CD14-positive monocyte (primary cell): ENCODE measurements at regions not wholly inside any gene's neighbourhood (a gene's known extent, or its start where the extent isn't known, plus 50 kb on each side); places are given as distances from the start of the nearest gene placed in this dataset.

ENCODE experiments used
- DNase-seq, 3 donors: peaks; one replicate each; pipeline ENCODE4 v3.0.0-alpha.2; 2011 to 2022
- H2AFZ ChIP-seq: 2 replicates; pipeline ENCODE4 v1.6.0; 2012; ENCODE audit warnings: mild to moderate bottlenecking, low read depth, low read length, inconsistent platforms; ENCODE audit not compliant: insufficient read depth, poor library complexity, severe bottlenecking
- H3K27ac ChIP-seq, 2 donors: 1 replicate in 1 of 2; 2 replicates in 1 of 2; pipeline ENCODE4 v1.5.1; 2012 to 2013; ENCODE audit warnings: low read length in 2 of 2, control low read depth in 1 of 2, inconsistent platforms in 1 of 2, low read depth in 1 of 2, mild to moderate bottlenecking in 1 of 2
- H3K27me3 ChIP-seq, 2 donors: one replicate each; pipeline versions ENCODE4 v1.6.0 to v1.6.1; 2011 to 2013; ENCODE audit warnings: low read length in 2 of 2; ENCODE audit not compliant: control insufficient read depth in 2 of 2, insufficient read depth in 2 of 2
- H3K36me3 ChIP-seq, 2 donors: replicated peaks in 1 of 2; 1 replicate in 1 of 2; 2 replicates in 1 of 2; pipeline versions ENCODE4 v1.5.1 to v1.6.1; 2012 to 2013; ENCODE audit warnings: low read length in 2 of 2, control low read depth in 1 of 2, inconsistent platforms in 1 of 2, mild to moderate bottlenecking in 1 of 2; ENCODE audit not compliant: insufficient read depth in 2 of 2, control insufficient read depth in 1 of 2
- H3K4me1 ChIP-seq, 2 donors: 1 replicate in 1 of 2; 2 replicates in 1 of 2; pipeline versions ENCODE4 v1.5.1 to v1.6.1; 2012 to 2013; ENCODE audit warnings: low read length in 2 of 2, control low read depth in 1 of 2, inconsistent platforms in 1 of 2, mild to moderate bottlenecking in 1 of 2, moderate library complexity in 1 of 2; ENCODE audit not compliant: insufficient read depth in 2 of 2, control insufficient read depth in 1 of 2
- H3K4me2 ChIP-seq: replicated peaks from 2 replicates; pipeline ENCODE3; 2012; ENCODE audit warnings: low read length, moderate library complexity, mild to moderate bottlenecking; ENCODE audit not compliant: poor library complexity, severe bottlenecking; ENCODE audit errors: extremely low read depth
- H3K4me3 ChIP-seq, 3 experiments: fragments of 200-600 bp in 1 of 3; sonication (generic) in 1 of 3; replicated peaks in 1 of 3; 1 replicate in 2 of 3; 2 replicates in 1 of 3; pipeline ENCODE4 v1.5.1; 2011 to 2013; ENCODE audit warnings: low read length in 3 of 3, mild to moderate bottlenecking in 3 of 3, control low read depth in 2 of 3, low read depth in 2 of 3, inconsistent platforms in 1 of 3, moderate library complexity in 1 of 3
- H3K79me2 ChIP-seq: 2 replicates; pipeline ENCODE4 v1.6.0; 2012; ENCODE audit warnings: mild to moderate bottlenecking, control low read depth, inconsistent platforms, low read length, moderate library complexity; ENCODE audit not compliant: insufficient read depth
- H3K9ac ChIP-seq: 2 replicates; pipeline ENCODE4 v1.6.0; 2017; ENCODE audit warnings: low read length, mild to moderate bottlenecking; ENCODE audit not compliant: insufficient read depth, poor library complexity, severe bottlenecking
- H3K9me3 ChIP-seq, 2 donors: replicated peaks in 1 of 2; 1 replicate in 1 of 2; 2 replicates in 1 of 2; pipeline versions ENCODE4 v1.5.1 to v1.6.1; 2012 to 2013; ENCODE audit warnings: low read length in 2 of 2, control low read depth in 1 of 2; ENCODE audit not compliant: control insufficient read depth in 1 of 2, insufficient read depth in 1 of 2
- H4K20me1 ChIP-seq: 2 replicates; pipeline ENCODE4 v1.6.0; 2012; ENCODE audit warnings: mild to moderate bottlenecking, low read length, control low read depth, moderate library complexity; ENCODE audit not compliant: insufficient read depth
- H3K27ac Mint-ChIP-seq, 7 donors: one replicate each; pipeline ENCODE4 v1.8.0; 2020; ENCODE audit warnings: mild to moderate bottlenecking in 7 of 7, mixed read lengths in 7 of 7, moderate library complexity in 6 of 7, inconsistent platforms in 2 of 7
- H3K27me3 Mint-ChIP-seq, 3 donors: one replicate each; pipeline ENCODE4 v1.8.0; 2021 to 2022; ENCODE audit warnings: low read depth in 3 of 3, mild to moderate bottlenecking in 3 of 3, mixed read lengths in 3 of 3, moderate library complexity in 3 of 3, inconsistent platforms in 1 of 3
- H3K36me3 Mint-ChIP-seq, 2 donors: one replicate each; pipeline ENCODE4 v1.8.0; 2020; ENCODE audit warnings: mixed read lengths in 2 of 2, inconsistent platforms in 1 of 2, mild to moderate bottlenecking in 1 of 2
- H3K4me1 Mint-ChIP-seq: one replicate; pipeline ENCODE4 v1.8.0; 2020; ENCODE audit warnings: mild to moderate bottlenecking, mixed read lengths
- H3K4me3 Mint-ChIP-seq, 2 donors: one replicate each; pipeline ENCODE4 v1.8.0; 2020; ENCODE audit warnings: mild to moderate bottlenecking in 2 of 2, mixed read lengths in 2 of 2, moderate library complexity in 1 of 2
- H3K9me3 Mint-ChIP-seq, 7 donors: one replicate each; pipeline ENCODE4 v1.8.0; 2020 to 2022; ENCODE audit warnings: mixed read lengths in 7 of 7, mild to moderate bottlenecking in 6 of 7, moderate library complexity in 6 of 7, inconsistent platforms in 2 of 7
- WGBS: methylation state at CpG from one replicate; pipeline ENCODE4 v1.1.5; 2013; ENCODE audit warnings: missing lambda C conversion rate; ENCODE audit not compliant: insufficient coverage; 5-methylcytosine and 5-hydroxymethylcytosine counted together
- intact Hi-C, 2 donors: fragments of 100-400 bp; cut with micrococcal nuclease; formaldehyde crosslinking; loops; one replicate each; pipeline versions ENCODE4 v1.15.0 to v1.15.1; 2023
- TF ChIP-seq, protein P1 (sequence below): fragments of 200-600 bp; IDR thresholded peaks from one replicate; pipeline ENCODE4 v1.8.0; 2022; ENCODE audit warnings: antibody characterized with exemption, mild to moderate bottlenecking

DNA sequence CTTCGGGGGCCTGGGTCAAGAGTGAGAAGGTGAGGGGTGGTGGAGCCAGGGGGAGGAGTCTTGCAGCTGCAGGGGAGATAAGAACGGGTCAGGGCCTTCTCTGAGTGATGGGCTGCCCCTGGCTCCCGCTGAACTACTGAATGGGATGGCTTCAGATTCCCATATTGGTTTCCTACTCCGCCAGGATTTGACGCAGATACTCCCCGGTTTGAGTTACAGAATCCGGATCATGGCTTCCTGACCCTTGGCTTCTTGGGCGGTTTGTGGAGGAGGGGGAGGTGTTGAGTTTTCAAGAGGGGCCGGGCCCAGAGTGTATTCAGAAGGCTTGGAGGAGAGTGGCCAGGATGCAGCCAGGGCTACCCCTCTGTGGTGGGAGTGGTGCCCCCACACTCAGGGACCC is 119.9 kb upstream of the ATP2B2 start:
- no peak for DNase-seq
- TF ChIP-seq, protein P1, sequence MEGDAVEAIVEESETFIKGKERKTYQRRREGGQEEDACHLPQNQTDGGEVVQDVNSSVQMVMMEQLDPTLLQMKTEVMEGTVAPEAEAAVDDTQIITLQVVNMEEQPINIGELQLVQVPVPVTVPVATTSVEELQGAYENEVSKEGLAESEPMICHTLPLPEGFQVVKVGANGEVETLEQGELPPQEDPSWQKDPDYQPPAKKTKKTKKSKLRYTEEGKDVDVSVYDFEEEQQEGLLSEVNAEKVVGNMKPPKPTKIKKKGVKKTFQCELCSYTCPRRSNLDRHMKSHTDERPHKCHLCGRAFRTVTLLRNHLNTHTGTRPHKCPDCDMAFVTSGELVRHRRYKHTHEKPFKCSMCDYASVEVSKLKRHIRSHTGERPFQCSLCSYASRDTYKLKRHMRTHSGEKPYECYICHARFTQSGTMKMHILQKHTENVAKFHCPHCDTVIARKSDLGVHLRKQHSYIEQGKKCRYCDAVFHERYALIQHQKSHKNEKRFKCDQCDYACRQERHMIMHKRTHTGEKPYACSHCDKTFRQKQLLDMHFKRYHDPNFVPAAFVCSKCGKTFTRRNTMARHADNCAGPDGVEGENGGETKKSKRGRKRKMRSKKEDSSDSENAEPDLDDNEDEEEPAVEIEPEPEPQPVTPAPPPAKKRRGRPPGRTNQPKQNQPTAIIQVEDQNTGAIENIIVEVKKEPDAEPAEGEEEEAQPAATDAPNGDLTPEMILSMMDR = no peak

DNA sequence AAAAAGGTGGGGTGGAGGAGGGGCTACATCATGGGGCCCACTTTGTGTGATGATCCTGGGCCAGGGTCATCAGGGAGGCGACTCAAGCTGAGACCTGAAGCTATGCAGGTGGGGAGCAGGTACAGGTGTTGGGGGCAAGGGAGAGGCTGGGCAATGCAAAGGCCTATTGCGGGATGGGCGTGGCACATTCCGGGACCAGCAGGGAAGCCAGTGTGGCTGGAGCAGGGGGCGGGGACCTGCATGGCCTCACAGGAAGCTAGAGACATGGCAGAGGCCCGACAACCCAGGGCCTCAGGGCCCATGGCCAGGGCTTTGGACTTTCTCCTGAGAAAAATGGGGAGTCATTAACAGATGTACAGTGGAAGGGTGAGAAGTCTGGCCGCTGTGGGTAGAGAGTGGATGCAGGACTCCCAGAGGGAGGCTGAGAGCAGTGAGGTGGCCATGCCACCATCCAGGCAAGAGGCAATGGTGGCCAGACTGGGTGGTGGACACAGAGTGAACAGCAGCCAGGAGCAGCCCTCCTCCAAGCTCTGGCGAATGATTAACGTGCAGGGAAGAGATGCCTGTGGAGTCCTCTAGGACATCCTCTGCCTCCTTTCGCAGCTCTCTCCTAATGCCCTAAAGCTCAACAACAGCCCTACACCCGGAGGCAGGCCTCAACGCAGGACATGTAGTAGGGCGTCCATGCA is 122.6 kb upstream of the ATP2B2 start:
- Mint-ChIP-seq H3K36me3 (no peaks in the 10 kb centered on the region), H3K4me1 (no peaks in the 10 kb centered on the region), H3K4me3 (no peak overlapping the region), H3K9me3 (no peaks in the 10 kb centered on the region), H3K27me3 (peaks cover 4 to 8% (median 4%) of the 10 kb centered on the region in 3 donors), H3K27ac (no peak overlapping the region)
- H3K9me3 ChIP-seq = no peaks in the 10 kb centered on the region
- no peaks in the 10 kb centered on the region for H4K20me1 ChIP-seq
- WGBS = 73% methylated on average over 9 of the region's 13 CpGs
- intact Hi-C loops = no loop called here
- H3K9ac ChIP-seq = no peak overlapping the region
- TF ChIP-seq, protein P1 = no peak
- no peak overlapping the region for H3K4me2 ChIP-seq
- DNase-seq = no peak
- no peak overlapping the region for H3K27ac ChIP-seq
- H3K4me3 ChIP-seq = no peak overlapping the region
- no peaks in the 10 kb centered on the region for H3K27me3 ChIP-seq
- H3K4me1 ChIP-seq = no peaks in the 10 kb centered on the region
- H3K36me3 ChIP-seq = no peaks in the 10 kb centered on the region
- H2AFZ ChIP-seq = no peak overlapping the region
- H3K79me2 ChIP-seq = no peaks in the 10 kb centered on the region

More for the DNA sequence above, 119.9 kb upstream of the ATP2B2 start:
- Histone ChIP-seq H3K36me3 (no peaks in the 10 kb centered on the region), H3K79me2 (no peaks in the 10 kb centered on the region), H3K9me3 (no peaks in the 10 kb centered on the region), H3K27me3 (no peaks in the 10 kb centered on the region), H3K4me2 (no peak overlapping the region), H3K4me1 (no peaks in the 10 kb centered on the region), H4K20me1 (no peaks in the 10 kb centered on the region), H3K27ac (no peak overlapping the region), H2AFZ (no peak overlapping the region), H3K4me3 (no peak overlapping the region), H3K9ac (no peak overlapping the region)
- intact Hi-C loops = no loop called here
- peaks cover 4 to 8% (median 5%) of the 10 kb centered on the region in 3 donors for H3K27me3 Mint-ChIP-seq
- no peaks in the 10 kb centered on the region for H3K36me3 Mint-ChIP-seq
- WGBS = 72% methylated on average over 7 of the region's 9 CpGs
- peaks cover 0 to 3% (median 0%) of the 10 kb centered on the region in 7 donors for H3K9me3 Mint-ChIP-seq
- peak overlapping the region in 1 of 7 donors; percentile 60 for H3K27ac Mint-ChIP-seq
- no peak overlapping the region for H3K4me3 Mint-ChIP-seq
- H3K4me1 Mint-ChIP-seq = no peaks in the 10 kb centered on the region
